ENCODE measurements at regions not wholly inside any gene's neighbourhood (a gene's known extent, or its start where the extent isn't known, plus 50 kb on each side); places are given as distances from the start of the nearest gene placed in this dataset.

GRCh38 chr18:35910327-35910726 is 62.2 kb upstream of the RMP24 start:
- H3K4me1 Mint-ChIP-seq: no peaks in the 10 kb centered on the region
- H3K27me3 Mint-ChIP-seq: peaks cover 1% of the 10 kb centered on the region
- H3K4me3 Mint-ChIP-seq: no peak overlapping the region
- ChIA-PET POLR2A (no interaction called here), CTCF (no interaction called here)
- no peak overlapping the region for H3K27ac Mint-ChIP-seq
- H3K9me3 Mint-ChIP-seq: peaks cover 2% of the 10 kb centered on the region
- no peaks in the 10 kb centered on the region for H3K36me3 Mint-ChIP-seq (ENCODE audit: low read depth)
- DNase-seq: no peak

- no peak overlapping the region for H3K4me3 Mint-ChIP-seq
- CTCF ChIA-PET: no interaction called here
- H3K27me3 Mint-ChIP-seq: peaks cover 3% of the 10 kb centered on the region
- no peaks in the 10 kb centered on the region for H3K36me3 Mint-ChIP-seq (ENCODE audit: low read depth)
- DNase-seq: no peak
- POLR2A ChIA-PET: no interaction called here
- no peaks in the 10 kb centered on the region for H3K4me1 Mint-ChIP-seq
- H3K27ac Mint-ChIP-seq: no peak overlapping the region
- H3K9me3 Mint-ChIP-seq: no peaks in the 10 kb centered on the region
Observed at GRCh38 chr18:35912332-35912731, 60.1 kb upstream of the RMP24 start.

- Mint-ChIP-seq H3K36me3 (ENCODE audit: low read depth) (no peaks in the 10 kb centered on the region), H3K27ac (no peak overlapping the region), H3K4me3 (no peak overlapping the region), H3K4me1 (no peaks in the 10 kb centered on the region), H3K9me3 (no peaks in the 10 kb centered on the region), H3K27me3 (peaks cover 3% of the 10 kb centered on the region)
- CTCF ChIA-PET: no interaction called here
- DNase-seq: no peak
- POLR2A ChIA-PET: no interaction called here
Observed at GRCh38 chr18:35915056-35915455, 57.4 kb upstream of the RMP24 start.

GRCh38 chr18:35917043-35917442 is 55.4 kb upstream of the RMP24 start:
- POLR2A ChIA-PET: no interaction called here
- CTCF ChIA-PET: no interaction called here
- no peak overlapping the region for H3K4me3 Mint-ChIP-seq
- no peak for DNase-seq
- no peaks in the 10 kb centered on the region for H3K36me3 Mint-ChIP-seq (ENCODE audit: low read depth)
- H3K4me1 Mint-ChIP-seq: no peaks in the 10 kb centered on the region
- peaks cover 3% of the 10 kb centered on the region for H3K27me3 Mint-ChIP-seq
- no peaks in the 10 kb centered on the region for H3K9me3 Mint-ChIP-seq
- no peak overlapping the region for H3K27ac Mint-ChIP-seq

GRCh38 chr18:35918564-35918963 is 53.9 kb upstream of the RMP24 start:
- ChIA-PET CTCF (no interaction called here), POLR2A (no interaction called here)
- Mint-ChIP-seq H3K4me3 (no peak overlapping the region), H3K36me3 (ENCODE audit: low read depth) (no peaks in the 10 kb centered on the region), H3K4me1 (no peaks in the 10 kb centered on the region), H3K27ac (no peak overlapping the region), H3K9me3 (no peaks in the 10 kb centered on the region), H3K27me3 (peaks cover 1% of the 10 kb centered on the region)
- DNase-seq: no peak

- ChIA-PET POLR2A (no interaction called here), CTCF (no interaction called here)
- Mint-ChIP-seq H3K4me3 (no peak overlapping the region), H3K27me3 (peaks cover 1% of the 10 kb centered on the region), H3K4me1 (no peaks in the 10 kb centered on the region), H3K27ac (no peak overlapping the region), H3K36me3 (ENCODE audit: low read depth) (no peaks in the 10 kb centered on the region), H3K9me3 (no peaks in the 10 kb centered on the region)
- DNase-seq: no peak
Observed at GRCh38 chr18:35919179-35919578, 53.3 kb upstream of the RMP24 start.

GRCh38 chr18:35920623-35921022 is 51.9 kb upstream of the RMP24 start:
- H3K27ac Mint-ChIP-seq: no peak overlapping the region
- ChIA-PET POLR2A (no interaction called here), CTCF (no interaction called here)
- peaks cover 8% of the 10 kb centered on the region for H3K27me3 Mint-ChIP-seq
- no peaks in the 10 kb centered on the region for H3K9me3 Mint-ChIP-seq
- H3K4me1 Mint-ChIP-seq: no peaks in the 10 kb centered on the region
- no peak overlapping the region for H3K4me3 Mint-ChIP-seq
- H3K36me3 Mint-ChIP-seq (ENCODE audit: low read depth): no peaks in the 10 kb centered on the region
- DNase-seq: no peak

Data from activated CD4-positive, alpha-beta memory T cell treated with anti-CD3 and anti-CD28 coated beads, Interleukin-2, amount 10 ng/mL, durations not matched to agents 7 days and 5 days (primary cell).